ENCODE measurements at regions not wholly inside any gene's neighbourhood (a gene's known extent, or its start where the extent isn't known, plus 50 kb on each side); places are given as distances from the start of the nearest gene placed in this dataset.
"Not testable (repeated sequence)": the region's sequence is repeated elsewhere in the genome, so short reads cannot be mapped to it uniquely, and the experiment has no call there.

DNA sequence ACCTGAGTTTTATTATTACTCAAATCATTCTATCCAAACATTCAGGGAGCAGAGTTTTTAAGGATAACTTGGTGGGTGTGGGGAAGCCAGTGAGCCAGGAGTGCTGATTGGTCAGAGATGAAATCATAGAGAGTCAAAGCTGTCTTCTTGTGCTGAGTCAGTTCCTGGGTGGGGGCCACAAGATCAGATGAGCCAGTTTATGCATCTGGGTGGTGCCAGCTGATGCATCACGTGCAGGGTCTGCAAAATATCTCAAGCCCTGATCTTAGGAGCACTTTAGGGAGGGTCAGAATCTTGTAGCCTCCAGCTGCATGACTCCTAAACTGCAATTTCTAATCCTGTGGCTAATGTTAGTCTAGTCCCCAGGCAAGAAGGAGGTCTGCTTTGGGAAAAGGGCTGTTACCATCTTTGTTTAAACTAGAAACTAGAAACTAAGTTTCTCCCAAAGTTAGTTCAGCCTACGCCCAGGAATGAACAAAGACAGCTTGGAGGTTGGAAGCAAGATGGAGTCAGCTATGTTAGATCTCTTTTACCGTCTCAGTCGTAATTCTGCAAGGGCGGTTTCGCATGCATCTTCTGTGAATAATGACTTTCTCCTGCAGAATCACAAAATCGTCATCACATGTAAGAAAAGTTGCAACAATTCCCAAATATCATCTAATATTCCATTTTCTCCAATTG lies 97.5 kb downstream of the ZNF664 start:
- H3K27me3 Mint-ChIP-seq (ENCODE audit: low read depth); H3K27ac Mint-ChIP-seq; H3K36me3 Mint-ChIP-seq (ENCODE audit: low read depth); H3K9me3 Mint-ChIP-seq; H3K4me1 Mint-ChIP-seq (ENCODE audit: low read depth); H3K4me3 Mint-ChIP-seq: not testable (repeated sequence)

DNA sequence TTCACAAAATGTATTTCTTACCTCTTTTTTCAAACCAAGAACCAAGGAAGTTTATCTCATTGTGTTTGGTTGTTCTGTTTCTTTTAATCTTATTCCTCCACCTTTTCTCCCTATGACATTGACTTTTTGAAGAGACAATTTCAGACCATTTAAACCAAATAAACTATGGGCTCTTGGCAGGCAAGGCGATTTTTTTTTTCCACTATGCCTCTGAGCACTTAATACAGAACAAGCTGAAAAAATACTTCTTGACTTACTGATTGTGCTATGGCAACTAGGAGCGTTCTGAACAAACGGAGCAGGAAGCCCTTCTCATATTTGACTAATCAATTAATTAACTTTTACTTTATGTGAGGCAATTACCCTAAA lies 98.0 kb downstream of the ZNF664 start:
- Mint-ChIP-seq H3K27ac (no peak overlapping the region), H3K4me1 (ENCODE audit: low read depth) (peaks cover 2% of the 10 kb centered on the region), H3K9me3 (peaks cover 4% of the 10 kb centered on the region), H3K27me3 (ENCODE audit: low read depth) (peaks cover 8% of the 10 kb centered on the region), H3K4me3 (no peak overlapping the region), H3K36me3 (ENCODE audit: low read depth) (no peaks in the 10 kb centered on the region)

DNA sequence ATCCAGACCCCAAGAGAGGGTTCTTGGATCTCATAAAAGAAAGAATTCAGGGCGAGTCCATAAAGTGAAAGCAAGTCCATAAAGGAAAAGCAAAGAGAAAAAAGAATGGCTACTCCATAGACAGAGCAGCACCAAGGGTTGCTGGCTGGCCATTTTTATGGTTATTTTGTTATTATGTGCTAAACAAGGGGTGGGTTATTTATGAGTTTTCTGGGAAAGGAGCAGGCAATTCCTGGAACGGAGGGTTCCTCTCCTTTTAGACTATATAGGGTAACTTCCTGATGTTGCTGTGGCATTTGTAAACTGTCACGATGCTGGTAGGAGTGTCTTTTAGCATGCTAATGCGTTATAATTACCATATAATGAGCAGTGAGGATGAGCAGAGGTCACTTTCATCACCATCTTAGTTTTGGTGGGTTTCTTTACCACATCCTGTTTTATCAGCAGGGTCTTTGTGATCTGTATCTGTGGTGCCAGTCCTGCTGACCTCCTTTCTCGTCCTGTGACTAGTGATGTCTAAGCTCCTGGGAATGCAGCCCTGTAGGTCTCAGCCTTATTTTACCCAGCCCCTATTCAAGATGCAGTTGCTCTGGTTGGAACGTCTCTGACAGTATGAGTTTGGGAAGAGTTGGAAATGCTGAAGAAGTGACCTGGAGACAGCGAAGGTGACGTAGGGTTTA lies 100.5 kb downstream of the ZNF664 start:
- peaks cover 2% of the 10 kb centered on the region for H3K4me1 Mint-ChIP-seq (ENCODE audit: low read depth)
- H3K9me3 Mint-ChIP-seq, result no peaks in the 10 kb centered on the region
- no peak overlapping the region for H3K4me3 Mint-ChIP-seq
- no peak overlapping the region for H3K27ac Mint-ChIP-seq
- H3K27me3 Mint-ChIP-seq (ENCODE audit: low read depth), result peaks cover 8% of the 10 kb centered on the region
- H3K36me3 Mint-ChIP-seq (ENCODE audit: low read depth), result no peaks in the 10 kb centered on the region

DNA sequence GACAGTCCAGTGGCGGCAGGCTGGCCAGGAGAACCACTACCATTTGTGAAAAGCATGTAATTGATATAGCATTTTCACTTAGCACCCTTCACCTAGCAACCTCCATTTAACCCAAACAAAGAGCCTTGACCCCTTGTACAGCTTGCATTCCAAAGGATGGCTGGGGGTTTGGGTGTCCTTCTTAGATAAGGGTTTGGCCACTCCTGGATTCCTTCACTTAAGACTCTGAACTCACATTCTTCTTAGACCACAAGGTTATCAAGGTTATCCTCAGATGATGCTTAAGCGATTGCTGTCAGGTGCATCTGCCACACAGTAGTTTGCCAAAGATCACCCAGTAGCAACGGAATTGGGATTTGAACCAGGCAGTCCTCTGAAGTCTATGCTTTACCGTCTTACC lies 102.8 kb downstream of the ZNF664 start:
- no peaks in the 10 kb centered on the region for H3K9me3 Mint-ChIP-seq
- peaks cover 8% of the 10 kb centered on the region for H3K27me3 Mint-ChIP-seq (ENCODE audit: low read depth)
- H3K4me1 Mint-ChIP-seq (ENCODE audit: low read depth), result no peaks in the 10 kb centered on the region
- H3K27ac Mint-ChIP-seq, result no peak overlapping the region
- H3K36me3 Mint-ChIP-seq (ENCODE audit: low read depth), result no peaks in the 10 kb centered on the region
- H3K4me3 Mint-ChIP-seq, result no peak overlapping the region

DNA sequence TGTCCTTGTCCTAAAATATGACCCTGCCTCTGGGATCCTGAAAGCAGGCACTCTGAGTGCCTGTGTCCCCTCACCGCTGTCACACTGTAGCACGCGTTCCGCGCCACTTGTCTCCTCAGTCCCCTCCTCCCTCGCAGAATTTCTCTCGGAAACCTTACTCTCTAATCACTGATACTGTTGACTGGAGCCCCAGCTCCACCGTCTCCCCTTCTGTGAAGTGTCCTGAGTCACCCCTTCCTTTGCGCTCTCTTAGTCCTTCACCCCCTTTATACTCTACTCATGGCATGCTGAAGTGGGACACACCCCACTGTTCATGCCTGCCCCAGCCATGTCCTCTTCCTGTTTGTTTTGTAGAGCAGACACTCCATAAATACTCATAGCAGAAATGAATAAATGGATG lies 104.7 kb downstream of the ZNF664 start:
- peaks cover 8% of the 10 kb centered on the region for H3K27me3 Mint-ChIP-seq (ENCODE audit: low read depth)
- no peaks in the 10 kb centered on the region for H3K4me1 Mint-ChIP-seq (ENCODE audit: low read depth)
- no peaks in the 10 kb centered on the region for H3K36me3 Mint-ChIP-seq (ENCODE audit: low read depth)

DNA sequence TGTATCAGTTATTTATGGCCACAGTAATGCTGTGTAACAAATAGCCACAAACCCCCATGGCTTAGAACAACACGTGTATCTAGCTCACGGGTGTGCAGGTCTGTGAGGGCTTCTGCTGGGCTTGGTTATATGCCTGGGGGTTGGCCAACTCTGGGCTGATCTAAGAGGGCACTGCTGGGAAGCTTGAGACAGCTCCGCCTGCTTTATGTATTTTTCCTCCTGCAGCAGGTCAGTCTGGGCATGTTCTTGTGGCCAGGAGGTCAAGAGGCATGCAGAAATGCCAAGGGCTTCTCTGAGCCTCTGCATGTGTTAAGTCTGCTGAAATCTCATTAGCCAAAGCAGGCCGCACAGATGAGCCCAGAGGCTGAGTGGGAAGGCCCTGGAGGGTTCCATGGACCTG lies 105.8 kb downstream of the ZNF664 start:
- Mint-ChIP-seq H3K27me3 (ENCODE audit: low read depth) (peaks cover 2% of the 10 kb centered on the region), H3K4me3 (no peak overlapping the region)

More for the DNA sequence above, 104.7 kb downstream of the ZNF664 start:
- H3K27ac Mint-ChIP-seq, result no peak overlapping the region
- no peak overlapping the region for H3K4me3 Mint-ChIP-seq
- H3K9me3 Mint-ChIP-seq, result no peaks in the 10 kb centered on the region

DNA sequence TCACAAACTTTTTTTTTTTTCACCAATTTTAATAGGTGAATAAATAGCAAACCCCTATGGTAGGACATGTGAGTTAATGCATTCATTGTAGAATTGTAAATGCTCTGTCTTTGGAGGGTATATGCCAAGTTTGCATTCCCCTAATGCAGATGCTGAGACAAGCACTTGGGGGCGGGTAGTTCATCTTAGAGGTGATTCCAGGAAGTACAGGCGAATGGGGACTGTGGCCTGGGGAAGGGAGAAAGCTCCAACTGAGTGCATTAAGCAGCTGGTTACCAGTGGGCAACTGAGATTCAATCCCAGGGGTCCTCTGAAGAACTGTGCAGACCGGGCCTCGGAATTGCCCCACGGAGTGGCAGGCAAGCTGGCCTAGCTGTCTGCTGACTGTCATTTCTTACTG lies 107.6 kb downstream of the ZNF664 start:
- H3K36me3 Mint-ChIP-seq (ENCODE audit: low read depth), result no peaks in the 10 kb centered on the region
- no peak overlapping the region for H3K4me3 Mint-ChIP-seq

More for the DNA sequence above, 105.8 kb downstream of the ZNF664 start:
- H3K9me3 Mint-ChIP-seq, result no peaks in the 10 kb centered on the region
- no peaks in the 10 kb centered on the region for H3K36me3 Mint-ChIP-seq (ENCODE audit: low read depth)
- no peak overlapping the region for H3K27ac Mint-ChIP-seq
- H3K4me1 Mint-ChIP-seq (ENCODE audit: low read depth), result no peaks in the 10 kb centered on the region

DNA sequence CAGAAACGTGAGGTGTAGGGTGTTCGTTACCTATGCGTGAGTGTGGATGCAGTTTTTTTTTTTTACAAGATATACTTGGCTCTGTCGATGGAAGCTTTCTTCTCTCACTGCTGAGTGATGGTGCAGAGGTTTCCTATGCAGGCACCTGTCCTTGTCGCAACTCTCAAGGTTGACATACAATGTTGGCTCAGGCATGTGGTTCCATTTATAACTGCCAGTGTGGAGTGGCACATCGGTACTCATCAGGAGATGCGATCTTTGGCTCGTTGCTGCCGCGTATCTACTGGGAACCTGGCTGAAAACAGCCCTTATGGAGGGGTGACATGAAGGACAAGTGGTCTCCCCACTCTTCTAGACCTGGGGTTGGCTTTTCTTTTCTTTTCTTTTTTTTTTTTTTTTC lies 109.0 kb downstream of the ZNF664 start:
- Mint-ChIP-seq H3K4me1 (ENCODE audit: low read depth) (no peaks in the 10 kb centered on the region), H3K36me3 (ENCODE audit: low read depth) (no peaks in the 10 kb centered on the region), H3K27me3 (ENCODE audit: low read depth) (no peaks in the 10 kb centered on the region), H3K9me3 (no peaks in the 10 kb centered on the region), H3K4me3 (no peak overlapping the region), H3K27ac (no peak overlapping the region)

More for the DNA sequence above, 107.6 kb downstream of the ZNF664 start:
- no peaks in the 10 kb centered on the region for H3K27me3 Mint-ChIP-seq (ENCODE audit: low read depth)
- no peaks in the 10 kb centered on the region for H3K9me3 Mint-ChIP-seq
- H3K27ac Mint-ChIP-seq, result no peak overlapping the region
- H3K4me1 Mint-ChIP-seq (ENCODE audit: low read depth), result no peaks in the 10 kb centered on the region

DNA sequence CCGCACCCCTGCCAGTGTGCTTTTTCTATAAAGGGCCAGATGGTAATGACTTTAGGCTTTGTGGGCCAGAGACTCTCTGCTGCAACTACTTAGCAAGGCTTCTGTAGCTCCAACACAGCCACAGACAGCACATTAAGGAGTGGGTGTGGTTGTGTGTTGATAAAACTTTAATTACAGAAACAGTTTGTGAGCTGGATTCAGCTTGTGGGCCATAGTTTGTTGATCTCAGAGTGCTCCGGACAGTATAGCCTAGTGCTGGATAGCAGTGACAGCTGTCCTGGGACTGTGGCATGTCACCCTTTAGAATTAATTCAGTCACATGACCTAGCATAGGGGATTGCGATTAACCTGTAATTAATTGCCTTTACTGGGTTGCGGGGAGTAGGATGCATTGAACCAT lies 109.7 kb downstream of the ZNF664 start:
- Mint-ChIP-seq H3K27ac (no peak overlapping the region), H3K9me3 (no peaks in the 10 kb centered on the region), H3K4me3 (no peak overlapping the region), H3K27me3 (ENCODE audit: low read depth) (no peaks in the 10 kb centered on the region), H3K4me1 (ENCODE audit: low read depth) (no peaks in the 10 kb centered on the region), H3K36me3 (ENCODE audit: low read depth) (no peaks in the 10 kb centered on the region)

DNA sequence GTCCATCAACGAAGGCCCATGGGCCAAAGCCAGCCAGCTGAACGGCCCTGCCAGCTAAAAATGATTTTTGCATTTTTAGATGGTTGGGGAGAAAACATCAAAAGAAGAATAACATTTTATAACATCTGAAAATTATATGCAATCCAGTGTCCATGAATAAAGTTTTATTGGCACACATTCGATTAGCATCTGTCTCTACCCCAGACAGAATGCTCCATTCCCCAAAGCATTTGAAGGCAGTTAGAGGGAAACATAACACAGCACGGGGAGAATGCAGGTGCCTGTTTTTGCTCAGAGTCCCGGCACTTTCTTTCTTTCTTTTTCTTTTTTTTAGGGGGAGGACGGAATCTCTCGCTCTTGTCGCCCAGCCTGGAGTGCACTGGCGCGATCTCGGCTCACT lies 110.7 kb downstream of the ZNF664 start:
- H3K4me1 Mint-ChIP-seq (ENCODE audit: low read depth), result no peaks in the 10 kb centered on the region
- no peak overlapping the region for H3K4me3 Mint-ChIP-seq
- no peak overlapping the region for H3K27ac Mint-ChIP-seq
- H3K27me3 Mint-ChIP-seq (ENCODE audit: low read depth), result no peaks in the 10 kb centered on the region
- H3K9me3 Mint-ChIP-seq, result no peaks in the 10 kb centered on the region
- H3K36me3 Mint-ChIP-seq (ENCODE audit: low read depth), result no peaks in the 10 kb centered on the region

DNA sequence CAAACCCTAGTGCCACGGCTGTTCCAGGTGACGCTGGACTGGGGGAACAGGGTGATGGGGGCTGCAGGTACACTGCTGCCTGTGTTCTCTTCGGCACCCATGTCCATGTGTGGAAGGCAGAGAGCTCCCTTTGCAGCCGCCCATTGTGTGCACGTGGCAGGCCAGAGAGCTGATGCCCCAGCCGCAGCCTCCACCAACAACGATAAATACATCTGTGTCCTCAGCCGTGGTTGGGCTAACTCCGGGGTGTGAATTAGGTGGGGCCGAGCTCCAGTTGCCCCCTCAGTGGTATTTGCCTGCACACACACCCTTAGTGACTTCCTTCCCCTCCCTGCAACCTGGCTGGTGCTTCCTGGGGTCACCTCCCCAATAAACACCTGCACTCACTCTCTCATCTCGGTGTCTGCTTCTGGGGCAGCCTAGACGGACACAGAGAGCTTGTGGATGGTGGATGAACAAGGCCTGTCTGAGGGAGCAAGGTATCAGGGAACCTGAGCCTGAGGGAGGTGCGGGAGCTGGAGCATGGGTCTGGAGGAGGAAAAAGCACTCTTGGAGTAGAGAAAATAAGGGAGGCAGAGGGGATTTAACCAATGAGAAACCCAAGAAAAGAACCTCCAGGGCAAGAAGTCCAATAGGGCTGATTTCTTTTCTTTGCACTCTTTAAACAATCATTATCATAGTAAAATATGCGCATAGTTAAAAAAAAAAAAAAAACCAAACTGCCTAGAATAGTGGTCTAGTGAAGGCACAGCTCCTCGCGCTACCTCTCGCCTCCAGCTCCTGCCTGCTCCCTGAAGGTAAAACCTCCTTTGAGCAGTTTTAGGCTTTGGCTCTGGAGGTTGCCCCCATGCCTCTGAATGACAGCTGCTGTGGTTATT lies 112.6 kb downstream of the ZNF664 start:
- no peaks in the 10 kb centered on the region for H3K9me3 Mint-ChIP-seq
- no peak overlapping the region for H3K4me3 Mint-ChIP-seq
- H3K27me3 Mint-ChIP-seq (ENCODE audit: low read depth), result no peaks in the 10 kb centered on the region
- H3K27ac Mint-ChIP-seq, result no peak overlapping the region
- no peaks in the 10 kb centered on the region for H3K4me1 Mint-ChIP-seq (ENCODE audit: low read depth)
- no peaks in the 10 kb centered on the region for H3K36me3 Mint-ChIP-seq (ENCODE audit: low read depth)

DNA sequence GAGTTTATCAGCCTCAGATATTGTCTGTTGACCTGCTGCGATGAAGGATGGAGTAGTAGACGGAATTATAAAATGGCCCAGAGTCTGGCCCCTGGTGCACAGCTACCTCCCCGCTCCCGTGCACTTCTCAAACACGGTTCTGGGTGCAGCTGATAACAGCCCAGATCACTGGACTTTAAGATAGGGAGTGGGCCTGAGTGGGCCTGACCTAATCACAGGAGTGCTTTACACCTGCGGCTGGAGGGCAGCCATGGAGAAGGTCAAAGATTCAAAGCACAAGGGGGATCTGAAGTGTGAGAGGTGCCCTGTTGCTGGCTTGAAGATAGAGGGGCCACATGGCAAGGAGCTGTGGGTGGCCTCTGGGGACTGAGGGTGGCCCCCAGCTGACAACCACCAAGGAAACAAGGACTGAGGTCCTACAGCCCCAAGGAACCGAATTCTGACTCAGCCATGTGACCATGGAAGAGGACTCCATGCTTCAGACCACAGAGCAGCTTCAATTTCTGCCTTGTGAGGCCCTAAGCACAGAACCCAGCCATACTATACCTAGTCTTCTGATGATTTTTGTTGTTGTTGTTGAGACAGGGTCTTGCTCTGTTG lies 113.4 kb downstream of the ZNF664 start:
- Mint-ChIP-seq H3K4me3 (no peak overlapping the region), H3K36me3 (ENCODE audit: low read depth) (no peaks in the 10 kb centered on the region)

DNA sequence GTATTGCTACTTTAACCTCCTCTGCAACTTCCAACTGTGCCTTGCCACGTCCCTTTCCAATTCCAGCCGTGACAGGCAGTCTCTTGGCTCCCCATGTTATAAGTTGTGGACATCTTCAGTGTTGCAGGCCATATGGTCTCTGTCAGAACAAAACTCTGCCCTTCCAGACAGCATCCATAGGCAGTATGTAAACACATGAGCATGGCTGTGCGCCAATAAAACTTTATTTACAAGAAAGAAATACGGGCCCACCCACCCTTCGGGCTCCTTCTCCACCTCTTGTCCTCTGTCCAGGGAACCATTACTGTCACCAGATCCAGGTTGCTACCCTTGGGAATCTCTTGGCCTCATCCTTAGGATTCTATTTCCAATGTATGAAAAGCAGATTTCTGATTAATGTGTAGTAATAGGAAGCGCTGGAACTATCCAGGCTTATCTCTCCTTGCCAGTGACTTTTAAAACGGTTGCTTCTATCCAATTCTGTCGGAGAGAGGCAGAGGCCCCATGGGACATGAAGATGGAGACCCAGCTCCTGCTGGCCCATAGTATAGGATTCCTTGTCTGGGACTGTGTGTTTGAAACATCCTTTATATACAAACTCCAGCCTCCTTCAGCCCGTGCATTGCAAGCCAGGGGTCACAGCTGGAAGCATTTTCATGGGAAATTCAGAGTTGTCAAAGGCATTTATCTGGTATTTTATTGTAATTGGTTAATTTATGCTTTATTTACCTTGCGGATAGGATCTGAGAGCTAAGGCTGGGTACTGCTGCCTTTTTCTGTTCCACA lies 114.4 kb downstream of the ZNF664 start:
- H3K9me3 Mint-ChIP-seq, result peaks cover 3% of the 10 kb centered on the region
- no peaks in the 10 kb centered on the region for H3K4me1 Mint-ChIP-seq (ENCODE audit: low read depth)
- no peaks in the 10 kb centered on the region for H3K27me3 Mint-ChIP-seq (ENCODE audit: low read depth)
- H3K36me3 Mint-ChIP-seq (ENCODE audit: low read depth), result no peaks in the 10 kb centered on the region
- no peak overlapping the region for H3K27ac Mint-ChIP-seq
- no peak overlapping the region for H3K4me3 Mint-ChIP-seq

More for the DNA sequence above, 113.4 kb downstream of the ZNF664 start:
- Mint-ChIP-seq H3K27me3 (ENCODE audit: low read depth) (no peaks in the 10 kb centered on the region), H3K9me3 (peaks cover under 1% of the 10 kb centered on the region), H3K27ac (no peak overlapping the region), H3K4me1 (ENCODE audit: low read depth) (no peaks in the 10 kb centered on the region)
